T-cell (primary cell): ENCODE measurements at regions not wholly inside any gene's neighbourhood (a gene's known extent, or its start where the extent isn't known, plus 50 kb on each side); places are given as distances from the start of the nearest gene placed in this dataset.

Source experiments
- ATAC-seq, 4 experiments: fragments of 200-7000 bp in 3 of 4; fragments of 150-1000 bp in 1 of 4; cut with Tn5 transposase; replicated peaks in 1 of 4; 1 replicate in 3 of 4; 2 replicates in 1 of 4; pipeline ENCODE4 v1.10.0; 2021; ENCODE audit warnings: moderate library complexity in 3 of 4, mild to moderate bottlenecking in 2 of 4, moderate number of reproducible peaks in 1 of 4
- CTCF ChIA-PET, 2 donors: fragments of 300-600 bp; sonication (Branson Sonifier 250); formaldehyde crosslinking; loops; one replicate each; lab custom pipeline; 2022; ENCODE audit warnings: antibody characterized with exemption in 2 of 2; lab: Charles Lee
- POLR2A ChIA-PET, 2 donors: fragments of 300-600 bp; sonication (Branson Sonifier 250); formaldehyde crosslinking; loops; one replicate each; lab custom pipeline; 2022; ENCODE audit warnings: antibody characterized with exemption in 2 of 2; lab: Charles Lee
- DNase-seq, 35 experiments: peaks; one replicate each; pipeline versions ENCODE4 v3.0.0 to v3.0.0-alpha.2; 2013 to 2023
- H3K27ac ChIP-seq: one replicate; pipeline ENCODE4 v1.5.1; 2013; ENCODE audit warnings: low read length
- H3K27me3 ChIP-seq, 2 experiments: replicated peaks in 1 of 2; 1 replicate in 1 of 2; 2 replicates in 1 of 2; pipeline versions ENCODE4 v1.6.1 to v1.7.0; 2013; ENCODE audit warnings: low read length in 1 of 2, mixed read lengths in 1 of 2; ENCODE audit not compliant: control insufficient read depth in 2 of 2, insufficient read depth in 2 of 2; ENCODE audit errors: extremely low read depth in 1 of 2
- H3K36me3 ChIP-seq, 2 donors: 1 replicate in 1 of 2; 2 replicates in 1 of 2; pipeline versions ENCODE4 v1.6.1 to v1.7.0; 2013; ENCODE audit warnings: low read length in 1 of 2; ENCODE audit not compliant: control insufficient read depth in 2 of 2, insufficient read depth in 1 of 2; ENCODE audit errors: extremely low read depth in 1 of 2
- H3K4me1 ChIP-seq, 2 experiments: 1 replicate in 1 of 2; 2 replicates in 1 of 2; pipeline versions ENCODE4 v1.6.1 to v1.7.0; 2013; ENCODE audit warnings: low read length in 2 of 2, mixed read lengths in 1 of 2; ENCODE audit not compliant: insufficient read depth in 2 of 2, control insufficient read depth in 1 of 2; ENCODE audit errors: extremely low read depth in 1 of 2
- H3K4me3 ChIP-seq, 2 donors: 1 replicate in 1 of 2; 2 replicates in 1 of 2; pipeline versions ENCODE4 v1.5.1 to v1.7.0; 2013; ENCODE audit warnings: mild to moderate bottlenecking in 2 of 2, low read length in 1 of 2, moderate library complexity in 1 of 2; ENCODE audit not compliant: control insufficient read depth in 1 of 2; ENCODE audit errors: extremely low read depth in 1 of 2
- H3K9me3 ChIP-seq: 2 replicates; pipeline ENCODE4 v1.7.0; 2013
- H3K27ac Mint-ChIP-seq, 2 donors: one replicate each; pipeline ENCODE4 v1.8.0; 2020 to 2021; ENCODE audit warnings: mild to moderate bottlenecking in 2 of 2, mixed read lengths in 2 of 2
- H3K27me3 Mint-ChIP-seq, 2 donors: one replicate each; pipeline ENCODE4 v1.8.0; 2021 to 2022; ENCODE audit warnings: mixed read lengths in 2 of 2
- H3K36me3 Mint-ChIP-seq: one replicate; pipeline ENCODE4 v1.8.0; 2021; ENCODE audit warnings: mixed read lengths
- H3K4me1 Mint-ChIP-seq, 3 donors: one replicate each; pipeline ENCODE4 v1.8.0; 2020 to 2022; ENCODE audit warnings: mixed read lengths in 3 of 3, mild to moderate bottlenecking in 1 of 3
- H3K4me3 Mint-ChIP-seq, 3 donors: one replicate each; pipeline ENCODE4 v1.8.0; 2020 to 2022; ENCODE audit warnings: mild to moderate bottlenecking in 3 of 3, mixed read lengths in 3 of 3, moderate library complexity in 3 of 3
- H3K9me3 Mint-ChIP-seq, 3 donors: one replicate each; pipeline ENCODE4 v1.8.0; 2020 to 2022; ENCODE audit warnings: mixed read lengths in 3 of 3
- WGBS: methylation state at CpG from one replicate; pipeline ENCODE4 v1.1.5; 2013; ENCODE audit warnings: missing lambda C conversion rate; ENCODE audit not compliant: insufficient coverage; 5-methylcytosine and 5-hydroxymethylcytosine counted together

DNA sequence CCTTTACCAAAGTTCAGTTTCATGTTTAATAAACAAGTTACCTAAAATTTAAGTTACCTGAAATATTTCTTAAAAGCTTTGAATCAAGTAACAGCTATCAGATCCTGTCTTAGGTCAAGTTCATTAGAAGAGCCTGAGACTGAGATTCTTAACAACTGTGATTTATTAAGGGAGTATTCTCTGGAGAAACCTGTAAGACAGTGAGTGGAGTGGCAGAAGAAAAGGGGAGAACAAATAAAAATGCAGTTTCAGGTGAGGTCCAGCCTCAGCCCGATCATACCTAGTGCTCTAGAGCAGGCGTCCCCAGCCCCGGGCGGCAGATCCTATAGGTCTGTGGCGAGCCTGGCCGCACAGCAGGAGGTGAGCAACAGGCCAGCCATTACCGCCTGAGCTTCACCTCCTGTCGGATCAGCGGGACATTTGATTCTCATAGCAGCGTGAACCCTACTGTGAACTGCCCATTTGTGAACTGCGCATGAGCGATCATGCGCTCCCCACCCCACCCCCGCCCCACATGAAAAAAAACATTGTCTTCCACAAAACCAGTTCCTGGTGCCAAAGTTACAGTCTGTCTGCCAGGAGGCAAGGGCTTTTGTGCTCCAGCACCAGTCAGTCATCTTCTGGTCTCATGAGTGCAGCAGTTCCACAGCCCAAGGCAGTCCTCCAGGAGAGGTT is 59.2 kb upstream of the ADGRB3 start:
- 30% methylated on average over 14 of the region's 14 CpGs for WGBS
- H3K9me3 Mint-ChIP-seq, result peaks cover 7 to 10% (median 8%) of the 10 kb centered on the region in 3 donors
- H3K4me3 Mint-ChIP-seq, result no peak overlapping the region
- H3K9me3 ChIP-seq, result no peaks in the 10 kb centered on the region
- H3K4me3 ChIP-seq, result no peak overlapping the region
- H3K27ac Mint-ChIP-seq, result no peak overlapping the region
- H3K27ac ChIP-seq, result no peak overlapping the region
- H3K36me3 ChIP-seq, result no peaks in the 10 kb centered on the region
- H3K27me3 ChIP-seq, result no peaks in the 10 kb centered on the region
- H3K36me3 Mint-ChIP-seq, result no peaks in the 10 kb centered on the region
- no peaks in the 10 kb centered on the region for H3K4me1 Mint-ChIP-seq
- no peak for DNase-seq
- H3K4me1 ChIP-seq, result no peaks in the 10 kb centered on the region
- ChIA-PET POLR2A (no interaction called here), CTCF (no interaction called here)
- peak in 1 of 4 experiments; percentile 37 for ATAC-seq
- H3K27me3 Mint-ChIP-seq, result no peaks in the 10 kb centered on the region

GRCh38 chr6:68572975-68573374 is 62.1 kb upstream of the ADGRB3 start:
- ChIA-PET CTCF (no interaction called here), POLR2A (no interaction called here)
- Histone ChIP-seq H3K36me3 (no peaks in the 10 kb centered on the region), H3K4me3 (no peak overlapping the region), H3K27me3 (no peaks in the 10 kb centered on the region), H3K9me3 (no peaks in the 10 kb centered on the region), H3K27ac (no peak overlapping the region), H3K4me1 (no peaks in the 10 kb centered on the region)
- no peak overlapping the region for H3K4me3 Mint-ChIP-seq
- H3K27ac Mint-ChIP-seq, result no peak overlapping the region
- DNase-seq, result no peak
- 65% methylated on average over 3 of the region's 4 CpGs for WGBS
- H3K9me3 Mint-ChIP-seq, result peaks cover 11 to 16% (median 11%) of the 10 kb centered on the region in 3 donors
- no peak for ATAC-seq
- no peaks in the 10 kb centered on the region for H3K27me3 Mint-ChIP-seq
- no peaks in the 10 kb centered on the region for H3K36me3 Mint-ChIP-seq
- H3K4me1 Mint-ChIP-seq, result no peaks in the 10 kb centered on the region

DNA sequence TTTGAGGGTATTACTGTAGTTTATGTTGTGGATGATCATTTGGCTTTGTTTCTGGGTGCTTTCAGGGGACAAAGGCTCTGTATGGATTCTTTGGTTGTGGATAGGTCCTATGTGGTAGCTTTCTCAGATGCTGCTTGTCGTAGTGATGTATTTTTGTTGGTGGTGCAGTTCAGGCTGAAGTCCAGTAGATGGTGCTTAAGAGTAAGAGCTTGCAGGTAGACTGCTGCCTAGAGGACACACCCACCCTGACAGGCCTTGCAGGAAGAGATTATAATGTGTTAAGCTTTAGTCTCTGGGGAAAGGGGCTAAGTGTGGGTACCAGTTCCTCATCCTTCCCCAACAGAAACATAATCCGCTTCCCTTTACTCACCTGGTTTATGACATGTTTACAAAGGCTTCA is 62.6 kb upstream of the ADGRB3 start:
- peak in 1 of 35 experiments; percentile 1 for DNase-seq

DNA sequence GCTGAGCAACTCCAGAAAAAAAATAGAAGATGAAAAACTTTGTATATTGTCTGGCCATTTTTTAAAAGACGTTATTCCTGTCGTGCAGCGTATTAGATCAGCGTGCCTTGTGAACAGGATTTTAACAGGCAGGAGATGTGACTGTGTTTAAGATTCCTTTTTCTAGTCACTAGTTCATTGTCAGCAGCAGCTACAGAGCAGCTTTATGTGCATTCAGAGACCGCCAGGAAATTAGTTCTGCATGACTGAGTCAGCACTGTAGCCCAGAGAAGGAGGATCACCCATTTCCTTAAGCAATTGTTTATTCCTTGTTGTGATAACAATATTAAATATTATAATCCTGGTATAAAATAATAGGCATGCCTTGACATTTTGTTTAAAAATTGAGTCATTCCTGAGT is 75.4 kb upstream of the ADGRB3 start:
- Mint-ChIP-seq H3K9me3 (peaks cover 0 to 12% (median 5%) of the 10 kb centered on the region in 3 donors), H3K27me3 (no peaks in the 10 kb centered on the region), H3K36me3 (no peaks in the 10 kb centered on the region), H3K4me1 (no peaks in the 10 kb centered on the region), H3K27ac (no peak overlapping the region), H3K4me3 (no peak overlapping the region)
- Histone ChIP-seq H3K4me1 (no peaks in the 10 kb centered on the region), H3K36me3 (no peaks in the 10 kb centered on the region), H3K27ac (no peak overlapping the region), H3K4me3 (no peak overlapping the region), H3K27me3 (no peaks in the 10 kb centered on the region), H3K9me3 (no peaks in the 10 kb centered on the region)
- POLR2A ChIA-PET, result no interaction called here
- no peak for DNase-seq
- no peak for ATAC-seq
- 92% methylated on average over 4 of the region's 5 CpGs for WGBS
- CTCF ChIA-PET, result no interaction called here

More for the DNA sequence above, 62.6 kb upstream of the ADGRB3 start:
- H3K27me3 Mint-ChIP-seq, result no peaks in the 10 kb centered on the region
- CTCF ChIA-PET, result no interaction called here
- H3K4me3 ChIP-seq, result no peak overlapping the region
- no peak for ATAC-seq
- no CpG with 5 or more reads among the region's 2 CpGs for WGBS
- no peaks in the 10 kb centered on the region for H3K4me1 Mint-ChIP-seq
- H3K9me3 ChIP-seq, result no peaks in the 10 kb centered on the region
- no peaks in the 10 kb centered on the region for H3K4me1 ChIP-seq
- H3K27ac ChIP-seq, result no peak overlapping the region
- H3K4me3 Mint-ChIP-seq, result no peak overlapping the region
- no peak overlapping the region for H3K27ac Mint-ChIP-seq
- POLR2A ChIA-PET, result no interaction called here
- no peaks in the 10 kb centered on the region for H3K27me3 ChIP-seq
- no peaks in the 10 kb centered on the region for H3K36me3 Mint-ChIP-seq
- H3K9me3 Mint-ChIP-seq, result peaks cover 11 to 21% (median 11%) of the 10 kb centered on the region in 3 donors
- H3K36me3 ChIP-seq, result no peaks in the 10 kb centered on the region

GRCh38 chr6:68559070-68559469 is 76.0 kb upstream of the ADGRB3 start:
- Histone ChIP-seq H3K27ac (no peak overlapping the region), H3K4me3 (no peak overlapping the region), H3K4me1 (no peaks in the 10 kb centered on the region), H3K9me3 (no peaks in the 10 kb centered on the region), H3K36me3 (no peaks in the 10 kb centered on the region), H3K27me3 (no peaks in the 10 kb centered on the region)
- Mint-ChIP-seq H3K9me3 (peaks cover 0 to 12% (median 2%) of the 10 kb centered on the region in 3 donors), H3K4me3 (no peak overlapping the region), H3K4me1 (no peaks in the 10 kb centered on the region), H3K27me3 (no peaks in the 10 kb centered on the region), H3K27ac (no peak overlapping the region), H3K36me3 (no peaks in the 10 kb centered on the region)
- CTCF ChIA-PET, result no interaction called here
- ATAC-seq (no peak), DNase-seq (no peak)
- POLR2A ChIA-PET, result no interaction called here
- WGBS, result 50% methylated on average over 1 of the region's 1 CpG

- no peaks in the 10 kb centered on the region for H3K4me1 ChIP-seq
- no peaks in the 10 kb centered on the region for H3K27me3 ChIP-seq
- DNase-seq (no peak), ATAC-seq (no peak)
- H3K4me3 Mint-ChIP-seq, result no peak overlapping the region
- peaks cover 0 to 7% (median 6%) of the 10 kb centered on the region in 3 donors for H3K9me3 Mint-ChIP-seq
- no peaks in the 10 kb centered on the region for H3K9me3 ChIP-seq
- ChIA-PET CTCF (no interaction called here), POLR2A (no interaction called here)
- no peaks in the 10 kb centered on the region for H3K4me1 Mint-ChIP-seq
- no CpG with 5 or more reads among the region's 1 CpG for WGBS
- H3K4me3 ChIP-seq, result no peak overlapping the region
- no peaks in the 10 kb centered on the region for H3K36me3 Mint-ChIP-seq
- H3K27me3 Mint-ChIP-seq, result no peaks in the 10 kb centered on the region
- H3K27ac Mint-ChIP-seq, result no peak overlapping the region
- no peak overlapping the region for H3K27ac ChIP-seq
- H3K36me3 ChIP-seq, result no peaks in the 10 kb centered on the region
Measured at GRCh38 chr6:68546620-68547019, 88.5 kb upstream of the ADGRB3 start.

- no peak overlapping the region for H3K4me3 ChIP-seq
- Mint-ChIP-seq H3K27me3 (no peaks in the 10 kb centered on the region), H3K4me1 (no peaks in the 10 kb centered on the region), H3K36me3 (no peaks in the 10 kb centered on the region), H3K4me3 (no peak overlapping the region), H3K27ac (no peak overlapping the region), H3K9me3 (peaks cover 3 to 7% (median 4%) of the 10 kb centered on the region in 3 donors)
- ChIA-PET POLR2A (no interaction called here), CTCF (no interaction called here)
- DNase-seq, result no peak
- H3K4me1 ChIP-seq, result no peaks in the 10 kb centered on the region
- no peaks in the 10 kb centered on the region for H3K9me3 ChIP-seq
- H3K27ac ChIP-seq, result no peak overlapping the region
- 70% methylated on average over 1 of the region's 3 CpGs for WGBS
- no peaks in the 10 kb centered on the region for H3K27me3 ChIP-seq
- no peak for ATAC-seq
- H3K36me3 ChIP-seq, result no peaks in the 10 kb centered on the region
Measured at GRCh38 chr6:68544450-68544849, 90.6 kb upstream of the ADGRB3 start.
